AG09319 (cell line): ENCODE measurements at regions not wholly inside any gene's neighbourhood (a gene's known extent, or its start where the extent isn't known, plus 50 kb on each side); places are given as distances from the start of the nearest gene placed in this dataset.

Experiments
- DNase-seq: peaks from one replicate; pipeline ENCODE4 v3.0.0-alpha.2; 2010; ENCODE audit warnings: low read depth; ENCODE audit errors: extremely low read depth
- CTCF ChIP-seq: IDR thresholded peaks from 2 replicates; pipeline ENCODE4 v1.5.1; 2011; ENCODE audit warnings: low read depth, mild to moderate bottlenecking, inconsistent platforms, low read length, moderate library complexity

- DNase-seq: no peak
- TF ChIP-seq CTCF: no peak
Measured at GRCh38 chr18:24959051-24959476, 392.9 kb downstream of the ZNF521 start.

- DNase-seq: no peak
- TF ChIP-seq CTCF: no peak
Measured at GRCh38 chr18:24964216-24964615, 387.8 kb downstream of the ZNF521 start.

- no peak for TF ChIP-seq CTCF
- DNase-seq: peak; percentile 44
Measured at GRCh38 chr18:24968238-24968775, 383.7 kb downstream of the ZNF521 start.

GRCh38 chr18:24972577-24972976 lies 379.4 kb downstream of the ZNF521 start:
- no peak for TF ChIP-seq CTCF
- DNase-seq: no peak

GRCh38 chr18:24974431-24974830 lies 377.5 kb downstream of the ZNF521 start:
- DNase-seq: no peak
- no peak for TF ChIP-seq CTCF

- TF ChIP-seq CTCF: no peak
- DNase-seq: no peak
Measured at GRCh38 chr18:24975496-24976372, 376.2 kb downstream of the ZNF521 start.

- TF ChIP-seq CTCF: no peak
- DNase-seq: no peak
Measured at GRCh38 chr18:24976502-24976901, 375.5 kb downstream of the ZNF521 start.
